AG09319 (cell line): ENCODE measurements at regions not wholly inside any gene's neighbourhood (a gene's known extent, or its start where the extent isn't known, plus 50 kb on each side); places are given as distances from the start of the nearest gene placed in this dataset.
"Not testable (repeated sequence)": the region's sequence is repeated elsewhere in the genome, so short reads cannot be mapped to it uniquely, and the experiment has no call there.

ENCODE experiments used
- DNase-seq: peaks from one replicate; pipeline ENCODE4 v3.0.0-alpha.2; 2010; ENCODE audit warnings: low read depth; ENCODE audit errors: extremely low read depth
- CTCF ChIP-seq: IDR thresholded peaks from 2 replicates; pipeline ENCODE4 v1.5.1; 2011; ENCODE audit warnings: low read depth, mild to moderate bottlenecking, inconsistent platforms, low read length, moderate library complexity

GRCh38 chr2:66251573-66251972 is 183.4 kb upstream of the MEIS1 start:
- no peak for DNase-seq
- TF ChIP-seq CTCF: no peak

- DNase-seq: not testable (repeated sequence)
Measured at GRCh38 chr2:66249089-66249488, 185.8 kb upstream of the MEIS1 start.

GRCh38 chr2:66243809-66244208 is 191.1 kb upstream of the MEIS1 start:
- DNase-seq: not testable (repeated sequence)

GRCh38 chr2:66242888-66243287 is 192.0 kb upstream of the MEIS1 start:
- not testable (repeated sequence) for DNase-seq

GRCh38 chr2:66242099-66242789 is 192.7 kb upstream of the MEIS1 start:
- no peak for DNase-seq
- TF ChIP-seq CTCF: no peak

GRCh38 chr2:66240286-66240685 is 194.6 kb upstream of the MEIS1 start:
- TF ChIP-seq CTCF: no peak
- no peak for DNase-seq

GRCh38 chr2:66239655-66240054 is 195.3 kb upstream of the MEIS1 start:
- TF ChIP-seq CTCF: no peak

GRCh38 chr2:66237803-66238379 is 197.0 kb upstream of the MEIS1 start:
- DNase-seq: no peak

More at GRCh38 chr2:66239655-66240054, 195.3 kb upstream of the MEIS1 start:
- DNase-seq: no peak

More at GRCh38 chr2:66237803-66238379, 197.0 kb upstream of the MEIS1 start:
- no peak for TF ChIP-seq CTCF
